Caco-2 (cell line): ENCODE measurements at regions not wholly inside any gene's neighbourhood (a gene's known extent, or its start where the extent isn't known, plus 50 kb on each side); places are given as distances from the start of the nearest gene placed in this dataset.

Experiments used
- BruUV-seq: library from RNA; stranded (reverse); fragments of 400-500 nt; replicated peaks from 2 replicates; lab custom pipeline; 2021; lab: Mats Ljungman, UMichigan
- CTCF ChIA-PET: fragments of 300-600 bp; sonication (Branson Sonifier 250); formaldehyde crosslinking; loops from one replicate; lab custom pipeline; 2022; ENCODE audit warnings: antibody characterized with exemption; lab: Charles Lee
- POLR2A ChIA-PET: fragments of 300-600 bp; sonication (Branson Sonifier 250); formaldehyde crosslinking; loops from one replicate; lab custom pipeline; 2022; ENCODE audit warnings: antibody characterized with exemption; lab: Charles Lee
- DNase-seq, 2 experiments: peaks; one replicate each; pipeline versions ENCODE4 v3.0.0 to v3.0.0-alpha.2; 2020 to 2022
- H3K27me3 ChIP-seq: replicated peaks from 2 replicates; pipeline ENCODE4 v1.6.0; 2011; ENCODE audit warnings: low read length; ENCODE audit not compliant: control insufficient read depth, insufficient read depth
- H3K36me3 ChIP-seq: 2 replicates; pipeline ENCODE4 v1.5.1; 2011; ENCODE audit warnings: low read length; ENCODE audit not compliant: control insufficient read depth, insufficient read depth
- H3K4me1 ChIP-seq: fragments of 250-450 bp; sonication (Bioruptor Pico); 2 replicates; pipeline ENCODE4 v1.5.1; 2020; ENCODE audit warnings: mild to moderate bottlenecking
- H3K4me3 ChIP-seq: 2 replicates; pipeline ENCODE4 v1.5.1; 2011; ENCODE audit warnings: low read depth, mild to moderate bottlenecking, control low read depth, low read length
- H3K9me3 ChIP-seq: fragments of 250-450 bp; sonication (Bioruptor Pico); 2 replicates; pipeline ENCODE4 v1.5.1; 2020; ENCODE audit warnings: mild to moderate bottlenecking, moderate library complexity
- H3K27ac Mint-ChIP-seq: one replicate; pipeline ENCODE4 v1.8.0; 2022; ENCODE audit warnings: mixed read lengths; ENCODE audit not compliant: unreplicated experiment
- H3K27me3 Mint-ChIP-seq: one replicate; pipeline ENCODE4 v1.8.0; 2022; ENCODE audit warnings: mixed read lengths; ENCODE audit not compliant: insufficient read depth, unreplicated experiment
- H3K36me3 Mint-ChIP-seq: one replicate; pipeline ENCODE4 v1.8.0; 2022; ENCODE audit warnings: mild to moderate bottlenecking, mixed read lengths; ENCODE audit not compliant: insufficient read depth, unreplicated experiment
- H3K4me1 Mint-ChIP-seq: one replicate; pipeline ENCODE4 v1.8.0; 2022; ENCODE audit warnings: low read depth, mixed read lengths; ENCODE audit not compliant: unreplicated experiment
- H3K4me3 Mint-ChIP-seq: one replicate; pipeline ENCODE4 v1.8.0; 2022; ENCODE audit warnings: mild to moderate bottlenecking, moderate library complexity, mixed read lengths; ENCODE audit not compliant: unreplicated experiment
- H3K9me3 Mint-ChIP-seq: one replicate; pipeline ENCODE4 v1.8.0; 2022; ENCODE audit warnings: mixed read lengths; ENCODE audit not compliant: unreplicated experiment
- CTCF ChIP-seq, 2 experiments: fragments of 200-600 bp in 1 of 2; IDR thresholded peaks; 1 replicate in 1 of 2; 2 replicates in 1 of 2; pipeline versions ENCODE4 v1.5.1 to v1.8.0; 2011 to 2022; ENCODE audit warnings: antibody characterized with exemption in 1 of 2, control low read depth in 1 of 2, inconsistent platforms in 1 of 2, low read depth in 1 of 2, low read length in 1 of 2, mild to moderate bottlenecking in 1 of 2, moderate library complexity in 1 of 2; ENCODE audit not compliant: insufficient read depth in 1 of 2, severe bottlenecking in 1 of 2, unreplicated experiment in 1 of 2
- intact Hi-C: fragments of 100-400 bp; cut with micrococcal nuclease; formaldehyde crosslinking; loops from one replicate; pipeline ENCODE4 v1.10.0; 2022; ENCODE audit not compliant: unreplicated experiment

- H3K4me1 ChIP-seq, result no peaks in the 10 kb centered on the region
- Mint-ChIP-seq H3K4me1 (no peaks in the 10 kb centered on the region), H3K9me3 (peaks cover 9% of the 10 kb centered on the region), H3K36me3 (no peaks in the 10 kb centered on the region), H3K27ac (no peak overlapping the region), H3K4me3 (no peak overlapping the region), H3K27me3 (peaks cover 6% of the 10 kb centered on the region)
- no peak for DNase-seq
- no peaks in the 10 kb centered on the region for H3K36me3 ChIP-seq
- no TSS peak for BruUV-seq
- CTCF ChIA-PET, result no interaction called here
- H3K9me3 ChIP-seq, result no peaks in the 10 kb centered on the region
- intact Hi-C loops, result no loop called here
- no peaks in the 10 kb centered on the region for H3K27me3 ChIP-seq
- POLR2A ChIA-PET, result no interaction called here
- TF ChIP-seq CTCF (IDR thresholded peaks at IDR 0.05; ENCODE audit: insufficient read depth in 1 of 2, low read depth in 1 of 2, low read length in 1 of 2, severe bottlenecking in 1 of 2, unreplicated experiment in 1 of 2), result no peak
- no peak overlapping the region for H3K4me3 ChIP-seq
Measured at GRCh38 chr2:66794070-66794469, 359.1 kb downstream of the MEIS1 start.

- Mint-ChIP-seq H3K27ac (no peak overlapping the region), H3K36me3 (no peaks in the 10 kb centered on the region), H3K4me3 (no peak overlapping the region), H3K4me1 (no peaks in the 10 kb centered on the region), H3K9me3 (peaks cover 11% of the 10 kb centered on the region), H3K27me3 (peaks cover 6% of the 10 kb centered on the region)
- H3K27me3 ChIP-seq, result no peaks in the 10 kb centered on the region
- CTCF ChIA-PET, result no interaction called here
- no TSS peak for BruUV-seq
- H3K4me3 ChIP-seq, result no peak overlapping the region
- no peaks in the 10 kb centered on the region for H3K9me3 ChIP-seq
- TF ChIP-seq CTCF (IDR thresholded peaks at IDR 0.05; ENCODE audit: insufficient read depth in 1 of 2, low read depth in 1 of 2, low read length in 1 of 2, severe bottlenecking in 1 of 2, unreplicated experiment in 1 of 2), result no peak
- no peaks in the 10 kb centered on the region for H3K4me1 ChIP-seq
- intact Hi-C loops, result no loop called here
- no peaks in the 10 kb centered on the region for H3K36me3 ChIP-seq
- no peak for DNase-seq
- POLR2A ChIA-PET, result no interaction called here
Measured at GRCh38 chr2:66794551-66794950, 359.6 kb downstream of the MEIS1 start.

DNA sequence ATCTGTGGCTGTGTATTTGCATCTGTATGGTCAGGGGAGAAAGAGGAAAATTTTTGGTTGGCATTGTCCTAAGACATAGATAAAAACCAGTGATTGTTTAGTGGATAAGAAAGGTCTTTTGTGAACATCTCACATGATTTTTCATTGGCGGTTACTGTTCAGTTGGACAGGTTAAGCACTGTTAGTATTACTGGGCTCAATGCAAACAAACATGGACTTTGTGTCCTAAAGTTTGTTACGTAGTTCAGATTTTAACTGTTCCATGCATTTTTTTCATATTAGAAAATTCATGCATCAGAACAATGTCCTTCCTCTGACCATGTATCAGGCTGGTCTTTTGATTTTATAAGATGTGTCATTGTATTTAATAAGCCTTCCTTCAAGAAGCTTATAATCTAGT is 368.0 kb downstream of the MEIS1 start:
- H3K4me3 ChIP-seq, result no peak overlapping the region
- H3K4me3 Mint-ChIP-seq, result no peak overlapping the region
- 0 out of 2 replicates have a peak, but pooled peaks cover 3% of the 10 kb centered on the region for H3K9me3 ChIP-seq
- H3K36me3 Mint-ChIP-seq, result no peaks in the 10 kb centered on the region
- H3K4me1 ChIP-seq, result no peaks in the 10 kb centered on the region
- ChIA-PET POLR2A (no interaction called here), CTCF (interaction anchor here (0.6 kb wide), 1 partner anchor 930 kb away, joined by 9 read pairs; no protein-coding TSS in a partner anchor)
- peaks cover 5% of the 10 kb centered on the region for H3K27me3 Mint-ChIP-seq
- no peaks in the 10 kb centered on the region for H3K27me3 ChIP-seq
- DNase-seq, result no peak
- no peak for TF ChIP-seq CTCF (IDR thresholded peaks at IDR 0.05; ENCODE audit: insufficient read depth in 1 of 2, low read depth in 1 of 2, low read length in 1 of 2, severe bottlenecking in 1 of 2, unreplicated experiment in 1 of 2)
- intact Hi-C loops, result no loop called here
- H3K36me3 ChIP-seq, result no peaks in the 10 kb centered on the region
- no TSS peak for BruUV-seq
- H3K27ac Mint-ChIP-seq, result no peak overlapping the region
- H3K9me3 Mint-ChIP-seq, result peaks cover 11% of the 10 kb centered on the region
- no peaks in the 10 kb centered on the region for H3K4me1 Mint-ChIP-seq
